HEK293T (cell line): ENCODE measurements at regions not wholly inside any gene's neighbourhood (a gene's known extent, or its start where the extent isn't known, plus 50 kb on each side); places are given as distances from the start of the nearest gene placed in this dataset.

Experiments used
- CTCF ChIA-PET: fragments of 350-600 bp; formaldehyde crosslinking; extraction: SDS; loops from one replicate; lab custom pipeline; 2021; ENCODE audit warnings: antibody characterized with exemption, inconsistent platforms; lab: Yijun Ruan, JAX
- POLR2A ChIA-PET: fragments of 350-600 bp; formaldehyde crosslinking; extraction: SDS; loops from one replicate; lab custom pipeline; 2020; ENCODE audit warnings: antibody characterized with exemption, inconsistent platforms; lab: Yijun Ruan, JAX
- DNase-seq: peaks from one replicate; pipeline ENCODE4 v3.0.0; 2012; ENCODE audit warnings: mixed read lengths; ENCODE audit errors: extremely low spot score
- ARNT ChIP-seq: fragments of 450-650 bp; IDR thresholded peaks from 2 replicates; pipeline ENCODE4 v1.6.1; 2017; ENCODE audit warnings: mild to moderate bottlenecking
- BHLHE40 ChIP-seq: fragments of 450-650 bp; IDR thresholded peaks from 2 replicates; pipeline ENCODE4 v1.6.1; 2016; ENCODE audit warnings: mild to moderate bottlenecking, moderate library complexity, borderline replicate concordance
- CTBP1 ChIP-seq: fragments of 450-650 bp; IDR thresholded peaks from 2 replicates; pipeline ENCODE4 v1.6.1; 2016; ENCODE audit warnings: borderline replicate concordance
- ELF4 ChIP-seq: fragments of 450-650 bp; IDR thresholded peaks from 2 replicates; pipeline ENCODE4 v1.6.1; 2017; ENCODE audit warnings: antibody characterized with exemption
- FOXA1 ChIP-seq: fragments of 450-650 bp; IDR thresholded peaks from 2 replicates; pipeline ENCODE4 v1.6.1; 2016; ENCODE audit warnings: mild to moderate bottlenecking
- FOXK2 ChIP-seq: fragments of 450-650 bp; IDR thresholded peaks from 2 replicates; pipeline ENCODE4 v1.6.1; 2016; ENCODE audit warnings: mild to moderate bottlenecking
- FOXM1 ChIP-seq: fragments of 450-650 bp; IDR thresholded peaks from 2 replicates; pipeline ENCODE4 v1.6.1; 2017; ENCODE audit warnings: mild to moderate bottlenecking, borderline replicate concordance
- HDGF ChIP-seq: fragments of 450-650 bp; IDR thresholded peaks from 2 replicates; pipeline ENCODE4 v1.6.1; 2017; ENCODE audit warnings: antibody characterized with exemption, borderline replicate concordance
- L3MBTL2 ChIP-seq: fragments of 450-650 bp; conservative IDR thresholded peaks from 2 replicates; pipeline ENCODE4 v1.6.1; 2016; ENCODE audit warnings: mild to moderate bottlenecking
- LEF1 ChIP-seq: fragments of 450-650 bp; IDR thresholded peaks from 2 replicates; pipeline ENCODE4 v1.6.1; 2017; ENCODE audit warnings: mild to moderate bottlenecking, borderline replicate concordance
- NFRKB ChIP-seq: fragments of 450-650 bp; IDR thresholded peaks from 2 replicates; pipeline ENCODE4 v1.6.1; 2016; ENCODE audit warnings: mild to moderate bottlenecking, moderate library complexity
- SP1 ChIP-seq: fragments of 450-650 bp; IDR thresholded peaks from 2 replicates; pipeline ENCODE4 v1.6.1; 2017
- SUZ12 ChIP-seq: fragments of 450-650 bp; IDR thresholded peaks from 2 replicates; pipeline ENCODE4 v1.6.1; 2016; ENCODE audit warnings: mild to moderate bottlenecking
- TARDBP ChIP-seq: fragments of 450-650 bp; IDR thresholded peaks from 2 replicates; pipeline ENCODE4 v1.6.1; 2016
- ZNF384 ChIP-seq: fragments of 450-650 bp; IDR thresholded peaks from 2 replicates; pipeline ENCODE4 v1.6.1; 2016
- TF ChIP-seq, protein P1 (sequence below): fragments of 450-650 bp; IDR thresholded peaks from 2 replicates; pipeline ENCODE4 v1.6.1; 2016

DNA sequence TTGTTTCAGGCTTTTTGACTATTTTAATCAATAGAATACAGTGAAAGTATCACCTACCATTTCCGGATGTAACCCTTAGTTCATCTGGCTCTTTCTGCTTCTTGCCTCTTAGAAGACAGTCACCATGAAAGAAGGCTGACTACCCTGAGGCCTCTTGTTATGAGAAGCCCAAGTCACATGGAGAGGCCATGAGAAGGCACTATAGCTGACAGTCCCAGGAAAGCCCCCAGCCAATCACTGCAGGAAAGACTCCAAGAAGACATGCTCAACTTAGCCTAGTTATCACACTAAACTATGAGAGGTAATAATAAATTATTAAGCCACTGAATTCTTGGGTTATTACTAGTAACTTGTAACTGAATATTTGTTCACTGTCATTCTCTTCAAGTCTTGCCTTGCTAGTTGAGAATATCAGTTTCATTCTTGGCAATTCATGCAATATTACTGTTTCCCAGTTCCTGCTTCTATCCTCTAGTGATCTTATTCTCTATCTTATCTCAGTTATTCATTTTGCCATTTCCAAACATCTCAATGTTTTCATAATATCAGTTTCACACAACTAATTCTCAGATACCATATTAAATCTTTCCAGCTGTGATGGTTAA is 57.1 kb upstream of the GUCY1A1 start:
- CTCF ChIA-PET: no interaction called here
- no peak for TF ChIP-seq BHLHE40
- no peak for TF ChIP-seq FOXK2
- no peak for TF ChIP-seq FOXA1
- TF ChIP-seq NFRKB: no peak
- TF ChIP-seq CTBP1: no peak
- POLR2A ChIA-PET: no interaction called here
- no peak for DNase-seq

GRCh38 chr4:155608225-155608885 is 58.3 kb upstream of the GUCY1A1 start:
- DNase-seq: no peak
- no peak for TF ChIP-seq HDGF
- TF ChIP-seq, protein P1, sequence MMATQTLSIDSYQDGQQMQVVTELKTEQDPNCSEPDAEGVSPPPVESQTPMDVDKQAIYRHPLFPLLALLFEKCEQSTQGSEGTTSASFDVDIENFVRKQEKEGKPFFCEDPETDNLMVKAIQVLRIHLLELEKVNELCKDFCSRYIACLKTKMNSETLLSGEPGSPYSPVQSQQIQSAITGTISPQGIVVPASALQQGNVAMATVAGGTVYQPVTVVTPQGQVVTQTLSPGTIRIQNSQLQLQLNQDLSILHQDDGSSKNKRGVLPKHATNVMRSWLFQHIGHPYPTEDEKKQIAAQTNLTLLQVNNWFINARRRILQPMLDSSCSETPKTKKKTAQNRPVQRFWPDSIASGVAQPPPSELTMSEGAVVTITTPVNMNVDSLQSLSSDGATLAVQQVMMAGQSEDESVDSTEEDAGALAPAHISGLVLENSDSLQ: no peak
- no peak for TF ChIP-seq L3MBTL2
- TF ChIP-seq ARNT: no peak
- TF ChIP-seq BHLHE40: no peak
- POLR2A ChIA-PET: no interaction called here
- CTCF ChIA-PET: no interaction called here

GRCh38 chr4:155607481-155607880 is 59.2 kb upstream of the GUCY1A1 start:
- DNase-seq: no peak
- ChIA-PET CTCF (interaction anchor here (0.9 kb wide), 1 partner anchor 10 kb away, joined by 3 read pairs; no protein-coding TSS in a partner anchor), POLR2A (no interaction called here)
- TF ChIP-seq FOXA1 (no peak), ARNT (no peak)
- TF ChIP-seq, protein P1: no peak

- DNase-seq: no peak
- ChIA-PET CTCF (interaction anchor here (1.0 to 1.5 kb wide), 2 partner anchors 8 to 188 kb away, joined by 3 read pairs; no protein-coding TSS in a partner anchor), POLR2A (no interaction called here)
- TF ChIP-seq ARNT (no peak), ZNF384 (no peak), TARDBP (no peak), L3MBTL2 (no peak), CTBP1 (no peak), FOXM1 (no peak), FOXK2 (no peak), SP1 (no peak), BHLHE40 (no peak), ELF4 (no peak), SUZ12 (no peak), FOXA1 (no peak), NFRKB (no peak), HDGF (no peak), LEF1 (no peak)
- TF ChIP-seq, protein P1: no peak
Measured at GRCh38 chr4:155604718-155605626, 61.7 kb upstream of the GUCY1A1 start.

- no peak for DNase-seq
- POLR2A ChIA-PET: no interaction called here
- TF ChIP-seq CTBP1 (no peak), TARDBP (no peak), NFRKB (no peak), LEF1 (no peak), FOXM1 (no peak), FOXK2 (no peak), L3MBTL2 (no peak), HDGF (no peak), SP1 (no peak), ZNF384 (no peak), SUZ12 (no peak), BHLHE40 (no peak), FOXA1 (no peak), ARNT (no peak), ELF4 (no peak)
- TF ChIP-seq, protein P1: no peak
- CTCF ChIA-PET: interaction anchor here (0.6 kb wide), 1 partner anchor 9 kb away, joined by 4 read pairs; no protein-coding TSS in a partner anchor
Measured at GRCh38 chr4:155603360-155603891, 63.2 kb upstream of the GUCY1A1 start.
